ENCODE measurements at regions not wholly inside any gene's neighbourhood (a gene's known extent, or its start where the extent isn't known, plus 50 kb on each side); places are given as distances from the start of the nearest gene placed in this dataset.
"Not testable (repeated sequence)": the region's sequence is repeated elsewhere in the genome, so short reads cannot be mapped to it uniquely, and the experiment has no call there.

- no peak for DNase-seq (ENCODE audit: low spot score)
- no peak for TF ChIP-seq CTCF (IDR thresholded peaks at IDR 0.05; ENCODE audit: extremely low read depth, missing control alignments)
These were observed 141.7 kb upstream of the NRXN3 start for GRCh38 chr14:78028471-78028870.

DNA sequence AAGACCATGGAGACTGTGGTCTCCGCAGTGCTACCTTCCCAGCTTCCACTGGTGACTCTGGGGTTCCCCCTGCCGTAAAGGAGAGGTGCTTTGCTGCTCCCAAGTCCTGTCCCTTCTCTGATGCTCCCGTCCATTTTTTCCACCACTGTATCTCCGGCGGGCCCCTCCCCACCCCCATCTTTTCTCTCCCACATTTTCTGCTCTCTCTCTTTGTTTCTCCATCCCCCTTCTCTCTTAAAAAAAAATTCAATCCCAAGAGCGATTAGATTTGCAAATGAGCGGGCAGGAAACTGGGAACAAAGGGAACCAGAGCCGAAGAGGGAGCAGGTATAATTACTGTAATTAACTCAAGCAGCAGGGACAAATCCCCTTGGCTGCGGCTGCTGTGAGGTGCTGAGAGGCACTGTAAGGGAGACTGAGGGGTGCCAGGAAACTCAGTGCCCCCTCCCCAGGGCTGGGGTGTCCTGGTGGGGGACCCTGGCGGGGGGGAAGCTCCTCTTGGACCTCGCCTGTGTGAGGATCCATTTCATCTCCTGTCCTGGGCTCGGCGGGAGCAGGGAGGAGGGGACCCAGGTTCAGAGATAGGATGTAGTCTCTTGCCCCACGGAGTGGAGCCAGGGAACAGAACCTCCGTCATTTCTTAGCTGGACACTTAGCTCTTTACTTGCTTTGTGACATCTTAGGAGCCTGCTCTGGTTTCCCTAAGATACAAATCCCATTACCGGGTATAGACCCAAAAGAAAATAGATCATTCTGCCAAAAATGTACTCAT lies 140.4 kb upstream of the NRXN3 start:
- DNase-seq (ENCODE audit: low spot score) = no peak
- no peak for TF ChIP-seq CTCF (IDR thresholded peaks at IDR 0.05; ENCODE audit: extremely low read depth, missing control alignments)

GRCh38 chr14:78043349-78043748 lies 126.8 kb upstream of the NRXN3 start:
- DNase-seq (ENCODE audit: low spot score) = no peak
- no peak for TF ChIP-seq CTCF (IDR thresholded peaks at IDR 0.05; ENCODE audit: extremely low read depth, missing control alignments)

- no peak for DNase-seq (ENCODE audit: low spot score)
- TF ChIP-seq CTCF (IDR thresholded peaks at IDR 0.05; ENCODE audit: extremely low read depth, missing control alignments) = no peak
These were observed 122.1 kb upstream of the NRXN3 start for GRCh38 chr14:78048120-78048519.

DNA sequence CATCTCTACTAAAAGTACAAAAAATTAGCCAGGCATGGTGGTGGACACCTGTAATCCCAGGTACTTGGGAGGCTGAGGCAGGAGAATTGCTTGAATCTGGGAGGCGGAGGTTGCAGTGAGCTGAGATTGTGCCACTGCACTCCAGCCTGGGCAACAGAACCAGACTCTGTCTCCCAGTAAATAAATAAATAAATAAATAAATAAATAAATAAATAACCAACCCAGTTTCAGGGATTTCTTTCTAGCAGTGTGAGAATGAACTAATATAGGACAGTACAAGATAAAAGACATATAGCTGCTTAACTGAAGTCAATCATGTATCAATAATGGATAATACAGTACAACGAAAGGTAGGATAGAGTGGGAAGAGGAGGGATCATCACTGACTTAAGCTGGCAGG lies 113.3 kb upstream of the NRXN3 start:
- DNase-seq (ENCODE audit: low spot score) = not testable (repeated sequence)

DNA sequence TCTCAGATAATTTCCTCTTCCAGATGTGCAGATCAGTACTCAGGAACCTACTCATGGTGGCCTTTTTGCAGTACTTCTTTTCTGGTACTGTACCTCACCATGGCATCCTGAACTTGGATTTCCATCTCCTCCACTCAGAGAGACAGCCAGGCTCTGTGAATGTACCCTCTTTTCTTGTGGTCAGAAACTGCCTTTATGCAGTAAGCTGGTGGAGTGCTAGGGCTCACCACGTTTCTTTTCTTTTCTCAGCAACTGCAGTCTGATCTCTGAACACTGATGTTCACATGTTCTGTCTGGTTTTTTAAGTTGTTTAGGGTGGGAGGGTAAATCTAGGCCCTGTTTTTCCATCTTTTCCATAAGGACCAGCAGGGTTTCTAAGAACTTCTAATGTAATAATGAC lies 99.8 kb upstream of the NRXN3 start:
- TF ChIP-seq CTCF (IDR thresholded peaks at IDR 0.05; ENCODE audit: extremely low read depth, missing control alignments) = no peak
- no peak for DNase-seq (ENCODE audit: low spot score)

GRCh38 chr14:78071016-78071549 lies 99.1 kb upstream of the NRXN3 start:
- no peak for DNase-seq (ENCODE audit: low spot score)
- TF ChIP-seq CTCF (IDR thresholded peaks at IDR 0.05; ENCODE audit: extremely low read depth, missing control alignments) = no peak

- DNase-seq (ENCODE audit: low spot score) = no peak
- TF ChIP-seq CTCF (IDR thresholded peaks at IDR 0.05; ENCODE audit: extremely low read depth, missing control alignments) = no peak
These were observed 97.1 kb upstream of the NRXN3 start for GRCh38 chr14:78073028-78073427.
